ENCODE measurements at regions not wholly inside any gene's neighbourhood (a gene's known extent, or its start where the extent isn't known, plus 50 kb on each side); places are given as distances from the start of the nearest gene placed in this dataset.

DNA sequence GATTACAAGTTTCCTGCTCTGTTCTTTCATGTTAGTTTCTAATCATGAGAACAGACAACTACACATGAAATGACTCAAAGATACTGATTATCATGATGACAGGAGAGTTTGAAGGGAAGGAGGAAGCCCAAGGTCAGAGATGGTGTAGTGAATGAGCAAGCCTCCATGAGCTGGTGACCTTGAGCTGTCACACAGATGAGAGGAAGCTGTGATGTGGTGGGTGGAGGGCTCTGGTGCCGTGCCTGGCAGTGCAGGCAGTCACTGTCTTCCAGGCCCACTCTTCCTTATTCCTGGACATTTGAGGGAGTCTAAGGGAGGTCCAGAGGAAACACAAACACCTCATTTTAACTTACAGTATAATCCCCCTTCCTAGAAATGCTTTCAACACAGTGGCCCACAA is 133.4 kb upstream of the ROPN1 start:
- dilution Hi-C loops (cut with MboI; ENCODE audit: extremely low pct_ligation_motif_present, low sequenced_read_pairs): no loop called here
- CTCF ChIA-PET: no interaction called here
- H3K9me1 ChIP-seq (replicated peaks; ENCODE audit: control insufficient read depth, extremely low read depth, insufficient read depth, low read length): no peaks in the 10 kb centered on the region

DNA sequence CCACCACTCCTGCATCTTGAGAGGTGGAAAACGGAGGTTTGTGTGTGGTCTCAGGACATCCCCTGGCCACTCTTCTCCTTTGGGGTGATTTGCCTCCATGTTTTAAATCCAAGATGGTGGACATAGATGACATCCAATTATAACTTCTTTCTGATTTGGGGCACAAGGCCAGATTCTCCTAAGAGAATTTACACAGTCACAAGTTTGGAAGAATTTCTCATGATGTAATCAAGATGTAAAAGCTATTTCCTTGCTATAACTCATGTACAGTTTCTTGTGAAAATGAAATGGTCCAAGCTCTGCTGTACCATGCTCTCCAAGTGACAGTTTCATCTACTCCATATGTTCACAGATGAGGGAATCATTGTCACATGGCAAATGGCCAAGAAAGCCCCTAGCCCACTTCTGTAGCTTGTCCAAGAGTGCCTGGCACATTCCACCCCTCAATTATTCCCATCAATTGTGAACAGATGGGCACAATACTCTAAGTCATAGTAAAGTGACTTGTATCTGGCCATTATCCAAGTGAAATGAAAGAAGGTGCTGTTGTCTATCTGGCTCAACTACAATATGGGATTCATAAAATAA is 134.6 kb upstream of the ROPN1 start:
- no peak for DNase-seq (ENCODE audit: low read depth, low spot score)
- Histone ChIP-seq H3K9me3 (replicated peaks; ENCODE audit: control insufficient read depth, insufficient read depth, low read length) (no peaks in the 10 kb centered on the region), H3K79me2 (ENCODE audit: control insufficient read depth, insufficient read depth, low read length) (no peaks in the 10 kb centered on the region), H3K36me3 (ENCODE audit: control insufficient read depth in 2 of 2, extremely low read depth in 1 of 2, insufficient read depth in 2 of 2, low read length in 2 of 2) (no peaks in the 10 kb centered on the region), H3K9me1 (replicated peaks; ENCODE audit: control insufficient read depth, extremely low read depth, insufficient read depth, low read length) (no peaks in the 10 kb centered on the region), H2AFZ (ENCODE audit: low read depth, low read length) (no peak overlapping the region), H3K27me3 (ENCODE audit: control insufficient read depth in 2 of 2, insufficient read depth in 2 of 2, low read length in 2 of 2) (no peaks in the 10 kb centered on the region), H3K27ac (ENCODE audit: insufficient read depth, low read depth, low read length) (no peak overlapping the region), H3K9ac (replicated peaks; ENCODE audit: extremely low read depth, insufficient read depth, low read length) (no peak overlapping the region), H3K4me1 (ENCODE audit: control insufficient read depth, extremely low read depth, insufficient read depth, low read length) (peaks cover 2% of the 10 kb centered on the region), H4K20me1 (replicated peaks; ENCODE audit: control insufficient read depth, extremely low read depth, insufficient read depth, low read length) (no peaks in the 10 kb centered on the region), H3K4me2 (ENCODE audit: insufficient read depth, low read length) (no peak overlapping the region), H3K4me3 (replicated peaks in 1 of 3; ENCODE audit: insufficient read depth in 1 of 3, low read depth in 1 of 3, low read length in 3 of 3) (no peak overlapping the region)
- intact Hi-C loops (cut with micrococcal nuclease): no loop called here
- dilution Hi-C loops (cut with MboI; ENCODE audit: extremely low pct_ligation_motif_present, low sequenced_read_pairs): no loop called here
- BruUV-seq (replicated peaks): no TSS peak
- no peak for FAIRE-seq
- TF ChIP-seq MYC (IDR thresholded peaks at IDR 0.05; ENCODE audit: low read depth, low read length) (no peak), MAX (IDR thresholded peaks at IDR 0.05; ENCODE audit: insufficient read depth, insufficient read length) (no peak)
- POLR2A ChIA-PET: no interaction called here
- CTCF ChIA-PET: no interaction called here

More for the DNA sequence above, 133.4 kb upstream of the ROPN1 start:
- TF ChIP-seq GATA2 (IDR thresholded peaks at IDR 0.05; ENCODE audit: insufficient read depth, insufficient read length, low read depth, low read length) (no peak), MYC (IDR thresholded peaks at IDR 0.05; ENCODE audit: low read depth, low read length) (no peak), FOS (IDR thresholded peaks at IDR 0.05; ENCODE audit: borderline replicate concordance, insufficient read depth, low read length) (peak; percentile 25), EZH2 (IDR thresholded peaks at IDR 0.05; ENCODE audit: borderline replicate concordance, low read depth, low read length, severe bottlenecking) (no peak), JUN (IDR thresholded peaks at IDR 0.05; ENCODE audit: borderline replicate concordance, insufficient read depth, insufficient read length, low read depth) (no peak)
- Histone ChIP-seq H3K79me2 (ENCODE audit: control insufficient read depth, insufficient read depth, low read length) (no peaks in the 10 kb centered on the region), H3K4me2 (ENCODE audit: insufficient read depth, low read length) (no peak overlapping the region), H2AFZ (ENCODE audit: low read depth, low read length) (no peak overlapping the region), H3K9me3 (replicated peaks; ENCODE audit: control insufficient read depth, insufficient read depth, low read length) (no peaks in the 10 kb centered on the region), H3K27me3 (ENCODE audit: control insufficient read depth in 2 of 2, insufficient read depth in 2 of 2, low read length in 2 of 2) (no peaks in the 10 kb centered on the region), H4K20me1 (replicated peaks; ENCODE audit: control insufficient read depth, extremely low read depth, insufficient read depth, low read length) (peaks cover 2% of the 10 kb centered on the region), H3K36me3 (ENCODE audit: control insufficient read depth in 2 of 2, extremely low read depth in 1 of 2, insufficient read depth in 2 of 2, low read length in 2 of 2) (no peaks in the 10 kb centered on the region), H3K4me1 (ENCODE audit: control insufficient read depth, extremely low read depth, insufficient read depth, low read length) (no peaks in the 10 kb centered on the region), H3K4me3 (replicated peaks in 1 of 3; ENCODE audit: insufficient read depth in 1 of 3, low read depth in 1 of 3, low read length in 3 of 3) (no peak overlapping the region), H3K27ac (ENCODE audit: insufficient read depth, low read depth, low read length) (no peak overlapping the region), H3K9ac (replicated peaks; ENCODE audit: extremely low read depth, insufficient read depth, low read length) (no peak overlapping the region)
- DNase-seq (ENCODE audit: low read depth, low spot score): no peak
- no peak for FAIRE-seq
- POLR2A ChIA-PET: no interaction called here
- no TSS peak for BruUV-seq (replicated peaks)
- intact Hi-C loops (cut with micrococcal nuclease): no loop called here
